OCI-LY1 (cell line): ENCODE measurements at regions not wholly inside any gene's neighbourhood (a gene's known extent, or its start where the extent isn't known, plus 50 kb on each side); places are given as distances from the start of the nearest gene placed in this dataset.

Experiments used
- H2AFZ ChIP-seq: fragments of 200-600 bp; sonication (generic), shearing (Covaris generic); 2 replicates; pipeline ENCODE4 v1.6.0; 2014; ENCODE audit warnings: antibody characterized with exemption, mild to moderate bottlenecking, low read length
- H3F3A ChIP-seq: fragments of 200-600 bp; sonication (generic), shearing (Covaris generic); 2 replicates; pipeline ENCODE4 v1.6.0; 2014; ENCODE audit warnings: mild to moderate bottlenecking, antibody characterized with exemption, low read length, moderate library complexity; ENCODE audit not compliant: insufficient read depth
- H3K27ac ChIP-seq: fragments of 200-600 bp; sonication (generic); 2 replicates; pipeline ENCODE4 v1.5.1; 2014; ENCODE audit warnings: low read length, mixed run types, mild to moderate bottlenecking, low read depth; ENCODE audit not compliant: poor library complexity, severe bottlenecking
- H3K27me3 ChIP-seq: fragments of 200-600 bp; sonication (generic); 2 replicates; pipeline ENCODE4 v1.6.0; 2014; ENCODE audit warnings: antibody characterized with exemption, mild to moderate bottlenecking, low read length, moderate library complexity; ENCODE audit not compliant: insufficient read depth
- H3K36me3 ChIP-seq: fragments of 200-600 bp; sonication (generic); 2 replicates; pipeline ENCODE4 v1.6.1; 2014; ENCODE audit warnings: mild to moderate bottlenecking, antibody characterized with exemption, low read length, moderate library complexity, mixed read lengths; ENCODE audit not compliant: insufficient read depth
- H3K4me1 ChIP-seq: fragments of 200-600 bp; sonication (generic); 2 replicates; pipeline ENCODE4 v1.5.1; 2014; ENCODE audit warnings: mild to moderate bottlenecking, low read length, moderate library complexity; ENCODE audit not compliant: insufficient read depth, severe bottlenecking
- H3K4me2 ChIP-seq: fragments of 200-600 bp; sonication (generic), shearing (Covaris generic); 2 replicates; pipeline ENCODE4 v1.6.1; 2014; ENCODE audit warnings: low read length
- H3K4me3 ChIP-seq: fragments of 200-600 bp; sonication (generic); 2 replicates; pipeline ENCODE4 v1.5.1; 2014; ENCODE audit warnings: low read length, low read depth, mild to moderate bottlenecking, mixed read lengths; ENCODE audit not compliant: poor library complexity, severe bottlenecking
- H3K79me2 ChIP-seq: fragments of 200-600 bp; shearing (Covaris generic); 2 replicates; pipeline ENCODE4 v1.6.1; 2016; ENCODE audit warnings: mixed run types, low read length, mixed read lengths; ENCODE audit not compliant: insufficient read depth
- H3K9ac ChIP-seq: fragments of 200-600 bp; sonication (generic), shearing (Covaris generic); 2 replicates; pipeline ENCODE4 v1.6.1; 2014; ENCODE audit warnings: mild to moderate bottlenecking, low read length, mixed read lengths
- H3K9me2 ChIP-seq: fragments of 200-600 bp; sonication (generic), shearing (Covaris generic); 2 replicates; pipeline ENCODE4 v1.6.1; 2014; ENCODE audit warnings: low read depth, mild to moderate bottlenecking, low read length, mixed read lengths
- H3K9me3 ChIP-seq: fragments of 200-600 bp; shearing (Covaris generic); 2 replicates; pipeline ENCODE4 v1.6.1; 2014; ENCODE audit warnings: low read length, mixed read lengths
- H4K20me1 ChIP-seq: fragments of 200-600 bp; sonication (generic), shearing (Covaris generic); 2 replicates; pipeline ENCODE4 v1.6.0; 2016; ENCODE audit warnings: mild to moderate bottlenecking, low read length; ENCODE audit not compliant: insufficient read depth
- CTCF ChIP-seq: fragments of 200-600 bp; sonication (generic), shearing (Covaris generic); IDR thresholded peaks from 2 replicates; pipeline ENCODE4 v1.5.1; 2017; ENCODE audit warnings: mild to moderate bottlenecking, antibody characterized with exemption, low read length, moderate library complexity, mixed read lengths
- EZH2 ChIP-seq: fragments of 200-600 bp; sonication (generic), shearing (Covaris generic); IDR thresholded peaks from 2 replicates; pipeline ENCODE4 v1.8.0; 2017; ENCODE audit warnings: borderline replicate concordance, mixed run types, mild to moderate bottlenecking, antibody characterized with exemption, low read length, moderate library complexity, mixed read lengths

- H3K4me1 ChIP-seq: peaks cover 5% of the 10 kb centered on the region
- no peak overlapping the region for H3K27ac ChIP-seq
- no peaks in the 10 kb centered on the region for H3K36me3 ChIP-seq
- no peaks in the 10 kb centered on the region for H3K9me2 ChIP-seq
- no peaks in the 10 kb centered on the region for H4K20me1 ChIP-seq
- TF ChIP-seq CTCF: no peak
- TF ChIP-seq EZH2: no peak
- H3K4me2 ChIP-seq: no peak overlapping the region
- no peaks in the 10 kb centered on the region for H3F3A ChIP-seq
- H3K4me3 ChIP-seq: no peak overlapping the region
- H3K9ac ChIP-seq: no peak overlapping the region
- H3K27me3 ChIP-seq: no peaks in the 10 kb centered on the region; the same call in 1 of the 2 replicates
- no peak overlapping the region for H2AFZ ChIP-seq
- H3K9me3 ChIP-seq: no peaks in the 10 kb centered on the region
- no peaks in the 10 kb centered on the region for H3K79me2 ChIP-seq
Observed at GRCh38 chr20:17803765-17804164, 104.0 kb downstream of the BANF2 start.

- Histone ChIP-seq H3K4me3 (no peak overlapping the region), H3K79me2 (no peaks in the 10 kb centered on the region), H3K4me1 (no peaks in the 10 kb centered on the region), H3K27ac (no peak overlapping the region), H3K9me3 (no peaks in the 10 kb centered on the region), H3F3A (no peaks in the 10 kb centered on the region), H3K36me3 (no peaks in the 10 kb centered on the region), H3K4me2 (no peak overlapping the region), H2AFZ (no peak overlapping the region), H3K9me2 (no peaks in the 10 kb centered on the region), H4K20me1 (no peaks in the 10 kb centered on the region), H3K9ac (no peak overlapping the region), H3K27me3 (no peaks in the 10 kb centered on the region; the same call in 1 of the 2 replicates)
- TF ChIP-seq CTCF (no peak), EZH2 (no peak)
Observed at GRCh38 chr20:17799575-17800227, 99.9 kb downstream of the BANF2 start.

GRCh38 chr20:17798601-17799000 lies 98.8 kb downstream of the BANF2 start:
- no peaks in the 10 kb centered on the region for H3K4me1 ChIP-seq
- H3K4me3 ChIP-seq: no peak overlapping the region
- H3K9me3 ChIP-seq: no peaks in the 10 kb centered on the region
- H3K27ac ChIP-seq: no peak overlapping the region
- no peaks in the 10 kb centered on the region; the same call in 1 of the 2 replicates for H3K27me3 ChIP-seq
- H2AFZ ChIP-seq: no peak overlapping the region
- TF ChIP-seq CTCF (no peak), EZH2 (no peak)
- no peaks in the 10 kb centered on the region for H3F3A ChIP-seq
- H4K20me1 ChIP-seq: no peaks in the 10 kb centered on the region
- H3K79me2 ChIP-seq: no peaks in the 10 kb centered on the region
- H3K36me3 ChIP-seq: no peaks in the 10 kb centered on the region
- no peak overlapping the region for H3K9ac ChIP-seq
- H3K9me2 ChIP-seq: no peaks in the 10 kb centered on the region
- no peak overlapping the region for H3K4me2 ChIP-seq
